ENCODE measurements at regions not wholly inside any gene's neighbourhood (a gene's known extent, or its start where the extent isn't known, plus 50 kb on each side); places are given as distances from the start of the nearest gene placed in this dataset.

DNA sequence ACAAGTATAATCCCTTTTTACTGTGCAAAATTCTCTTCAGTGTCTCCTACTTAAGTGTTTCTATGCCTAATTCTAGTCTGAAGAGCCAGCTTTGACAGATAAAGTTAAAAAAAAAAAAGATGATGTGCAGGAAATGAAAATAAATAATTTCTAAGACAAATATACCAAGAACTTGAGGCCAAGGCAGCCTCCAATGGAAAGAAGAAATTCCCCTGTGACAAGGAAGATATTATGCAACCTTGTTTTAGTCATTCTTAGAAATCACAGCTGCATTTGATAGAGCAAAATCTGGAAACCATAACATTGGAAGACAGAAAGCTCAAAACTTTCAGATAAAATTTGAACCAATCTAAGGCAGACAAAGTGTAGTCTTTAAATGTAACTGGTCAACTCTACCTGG lies 375.9 kb upstream of the TLE4 start:
- no peak overlapping the region for H3K4me3 ChIP-seq (ENCODE audit: low read depth, low read length)
- DNase-seq (ENCODE audit: low read depth), result no peak
- TF ChIP-seq, protein P1, sequence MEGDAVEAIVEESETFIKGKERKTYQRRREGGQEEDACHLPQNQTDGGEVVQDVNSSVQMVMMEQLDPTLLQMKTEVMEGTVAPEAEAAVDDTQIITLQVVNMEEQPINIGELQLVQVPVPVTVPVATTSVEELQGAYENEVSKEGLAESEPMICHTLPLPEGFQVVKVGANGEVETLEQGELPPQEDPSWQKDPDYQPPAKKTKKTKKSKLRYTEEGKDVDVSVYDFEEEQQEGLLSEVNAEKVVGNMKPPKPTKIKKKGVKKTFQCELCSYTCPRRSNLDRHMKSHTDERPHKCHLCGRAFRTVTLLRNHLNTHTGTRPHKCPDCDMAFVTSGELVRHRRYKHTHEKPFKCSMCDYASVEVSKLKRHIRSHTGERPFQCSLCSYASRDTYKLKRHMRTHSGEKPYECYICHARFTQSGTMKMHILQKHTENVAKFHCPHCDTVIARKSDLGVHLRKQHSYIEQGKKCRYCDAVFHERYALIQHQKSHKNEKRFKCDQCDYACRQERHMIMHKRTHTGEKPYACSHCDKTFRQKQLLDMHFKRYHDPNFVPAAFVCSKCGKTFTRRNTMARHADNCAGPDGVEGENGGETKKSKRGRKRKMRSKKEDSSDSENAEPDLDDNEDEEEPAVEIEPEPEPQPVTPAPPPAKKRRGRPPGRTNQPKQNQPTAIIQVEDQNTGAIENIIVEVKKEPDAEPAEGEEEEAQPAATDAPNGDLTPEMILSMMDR (IDR thresholded peaks at IDR 0.05; ENCODE audit: low read depth, low read length, missing control alignments), result no peak

DNA sequence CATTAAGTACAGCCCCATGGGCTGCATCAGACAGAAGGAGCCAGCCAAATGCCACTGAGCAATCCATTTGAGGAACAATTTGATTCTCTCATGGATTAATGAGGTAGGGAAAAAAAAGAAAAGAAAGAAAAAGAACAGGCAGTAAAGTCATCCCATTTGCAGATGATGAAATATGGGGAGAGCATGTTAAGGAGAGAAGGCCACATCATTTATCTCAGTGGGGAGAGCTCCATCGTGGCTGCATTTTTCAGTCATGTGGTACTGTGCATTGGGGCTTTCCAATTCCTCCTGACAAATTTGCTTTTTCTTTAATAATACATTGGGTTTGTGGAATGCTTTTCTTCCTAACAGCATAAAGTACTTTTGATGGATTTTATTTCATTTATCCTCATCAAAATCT lies 375.2 kb upstream of the TLE4 start:
- no peak for DNase-seq (ENCODE audit: low read depth)
- H3K4me3 ChIP-seq (ENCODE audit: low read depth, low read length), result no peak overlapping the region
- TF ChIP-seq, protein P1 (IDR thresholded peaks at IDR 0.05; ENCODE audit: low read depth, low read length, missing control alignments), result no peak

DNA sequence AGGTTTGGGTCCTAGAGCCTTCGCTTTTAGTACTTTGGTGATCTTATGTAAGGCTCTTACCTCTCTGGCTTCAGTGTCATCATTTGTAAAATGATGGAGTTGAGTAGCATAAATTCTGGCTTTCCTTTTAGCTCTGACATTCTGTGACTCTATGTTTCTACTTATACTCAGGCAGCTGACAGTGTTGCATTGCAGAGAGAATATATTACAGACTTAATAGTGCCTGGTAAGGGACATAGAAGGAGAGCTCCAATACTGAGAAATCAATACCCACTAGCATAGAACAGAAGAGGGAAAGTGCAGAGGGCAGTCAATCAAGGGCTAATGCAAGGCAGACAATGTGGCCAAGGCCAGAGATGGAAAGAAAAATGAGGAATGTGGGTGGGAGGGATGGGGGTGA lies 371.4 kb upstream of the TLE4 start:
- H3K4me3 ChIP-seq (ENCODE audit: low read depth, low read length), result no peak overlapping the region
- TF ChIP-seq, protein P1 (IDR thresholded peaks at IDR 0.05; ENCODE audit: low read depth, low read length, missing control alignments), result no peak
- DNase-seq (ENCODE audit: low read depth), result no peak

DNA sequence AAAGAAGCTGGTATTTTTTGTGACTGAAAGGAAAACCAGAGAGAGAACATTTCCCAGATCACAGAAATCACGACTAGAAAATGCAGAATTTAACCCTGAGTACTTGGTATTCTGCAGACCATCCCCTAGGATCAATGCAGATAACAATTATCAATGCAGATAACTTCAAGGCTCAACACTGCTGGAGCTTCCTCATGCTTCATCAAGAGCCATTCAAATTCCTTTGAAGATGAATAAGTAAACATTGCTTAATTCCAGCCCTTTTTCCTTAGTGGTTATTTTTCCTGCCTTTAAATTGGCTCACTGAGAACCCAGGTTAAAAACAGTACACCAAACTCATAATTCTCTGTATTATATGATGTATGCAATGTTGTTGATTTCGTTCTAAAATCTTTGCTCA lies 370.1 kb upstream of the TLE4 start:
- no peak overlapping the region for H3K4me3 ChIP-seq (ENCODE audit: low read depth, low read length)
- DNase-seq (ENCODE audit: low read depth), result no peak
- TF ChIP-seq, protein P1 (IDR thresholded peaks at IDR 0.05; ENCODE audit: low read depth, low read length, missing control alignments), result no peak

DNA sequence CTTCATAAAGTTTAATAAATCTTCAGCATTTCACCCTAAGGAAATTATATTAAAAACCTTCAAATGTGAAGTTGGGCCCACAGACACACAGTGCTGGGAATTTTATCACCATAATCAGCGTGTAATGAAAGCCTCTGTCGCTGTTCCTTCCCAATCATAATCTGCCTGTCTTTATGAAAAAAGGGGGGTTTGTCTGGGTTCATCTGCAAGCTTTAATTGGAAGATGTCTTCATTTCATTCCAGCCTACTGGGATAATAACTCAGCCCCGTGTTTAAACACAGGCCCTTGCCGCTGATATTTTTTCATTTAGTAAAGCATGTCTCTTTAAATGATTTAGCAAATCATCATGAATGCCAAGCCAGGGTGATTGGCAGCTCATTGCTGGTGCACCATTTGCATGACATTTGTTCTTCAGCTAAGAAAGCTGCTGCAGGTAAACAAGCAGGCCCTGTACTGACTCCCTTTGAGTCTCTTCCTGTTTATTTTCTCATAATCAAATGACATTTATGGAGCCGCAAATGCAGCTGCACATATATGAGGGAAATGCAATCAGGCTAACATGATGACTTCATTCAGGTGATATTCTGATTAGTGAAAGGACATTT lies 362.9 kb upstream of the TLE4 start:
- no peak for DNase-seq (ENCODE audit: low read depth)
- TF ChIP-seq, protein P1 (IDR thresholded peaks at IDR 0.05; ENCODE audit: low read depth, low read length, missing control alignments), result no peak
- H3K4me3 ChIP-seq (ENCODE audit: low read depth, low read length), result no peak overlapping the region

DNA sequence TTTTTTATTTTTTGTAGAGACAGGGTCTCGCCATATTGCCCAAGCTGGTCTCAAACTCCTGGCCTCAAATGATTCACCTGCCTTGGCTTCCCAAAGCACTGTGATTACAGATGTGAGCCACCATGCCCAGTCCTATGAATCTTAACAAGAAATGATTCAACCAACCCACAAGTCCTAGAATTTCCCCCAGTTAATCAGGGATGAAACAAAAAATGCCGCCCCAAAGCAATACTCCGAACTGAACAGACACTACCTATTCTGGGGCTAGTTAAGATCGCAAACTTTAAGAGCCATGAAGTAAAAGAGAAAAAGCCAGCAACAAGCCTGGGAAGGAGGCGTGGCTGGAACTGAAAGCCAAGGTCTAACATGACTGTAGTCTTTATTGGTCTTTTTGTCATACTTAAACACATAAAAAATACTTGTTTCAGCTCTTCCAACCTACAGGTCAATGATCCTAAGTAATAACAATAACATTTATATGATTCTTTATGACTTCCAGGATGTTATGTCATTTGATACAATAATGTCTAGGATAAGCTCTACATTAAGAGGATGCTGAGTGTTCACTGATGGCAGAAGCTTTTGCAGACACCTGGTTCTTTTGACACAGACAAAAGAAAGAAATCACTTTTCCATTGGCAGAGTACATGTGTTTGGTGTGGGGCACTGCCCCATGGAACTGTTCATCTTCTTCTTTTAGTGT lies 361.1 kb upstream of the TLE4 start:
- DNase-seq (ENCODE audit: low read depth), result no peak
- H3K4me3 ChIP-seq (ENCODE audit: low read depth, low read length), result no peak overlapping the region
- TF ChIP-seq, protein P1 (IDR thresholded peaks at IDR 0.05; ENCODE audit: low read depth, low read length, missing control alignments), result no peak
